Stomach (tissue), 8 donors: ENCODE measurements at regions not wholly inside any gene's neighbourhood (a gene's known extent, or its start where the extent isn't known, plus 50 kb on each side); places are given as distances from the start of the nearest gene placed in this dataset.

Experiments
- DNase-seq, 2 donors: peaks; one replicate each; pipeline versions ENCODE4 v3.0.0 to v3.0.0-alpha.2; 2013 to 2019
- H3K27ac ChIP-seq, 5 donors: fragments of 200-600 bp in 4 of 5; sonication (generic) in 4 of 5; one replicate each; pipeline ENCODE4 v1.5.1; 2013 to 2019; ENCODE audit warnings: mild to moderate bottlenecking in 1 of 5, moderate library complexity in 1 of 5
- H3K27me3 ChIP-seq, 3 donors: fragments of 200-600 bp; sonication (generic); one replicate each; pipeline ENCODE4 v1.5.1; 2017 to 2019; ENCODE audit warnings: mixed run types in 1 of 3
- H3K36me3 ChIP-seq, 4 donors: fragments of 200-600 bp; sonication (generic); 1 replicate in 3 of 4; 2 replicates in 1 of 4; pipeline ENCODE4 v1.5.1; 2016 to 2019
- H3K4me1 ChIP-seq, 4 donors: fragments of 200-600 bp; sonication (generic); one replicate each; pipeline ENCODE4 v1.5.1; 2016 to 2019
- H3K4me3 ChIP-seq, 4 donors: fragments of 200-600 bp; sonication (generic) in 3 of 4; one replicate each; pipeline ENCODE4 v1.5.1; 2016 to 2019; ENCODE audit warnings: mild to moderate bottlenecking in 1 of 4
- H3K9me3 ChIP-seq, 4 donors: fragments of 200-600 bp; sonication (generic); one replicate each; pipeline ENCODE4 v1.5.1; 2016 to 2019
- EP300 ChIP-seq: sonication (generic); formaldehyde crosslinking; IDR thresholded peaks from one replicate; pipeline ENCODE4 v1.6.1; 2017; ENCODE audit warnings: antibody characterized with exemption
- POLR2A ChIP-seq, 4 donors: fragments of 450-650 bp; IDR thresholded peaks; one replicate each; pipeline ENCODE4 v1.6.1; 2016; ENCODE audit warnings: antibody characterized with exemption in 4 of 4, control low read depth in 2 of 4, mild to moderate bottlenecking in 1 of 4, moderate library complexity in 1 of 4
- POLR2AphosphoS5 ChIP-seq, 3 donors: sonication (generic); formaldehyde crosslinking; IDR thresholded peaks; one replicate each; pipeline ENCODE4 v1.6.1; 2016; ENCODE audit warnings: antibody characterized with exemption in 3 of 3
- WGBS, 5 donors: extraction: QIAGEN DNeasy Blood & Tissue Kit in 3 of 5; methylation state at CpG; one replicate each; pipeline versions ENCODE4 v1.1.5 to v1.1.7; 2013 to 2018; 5-methylcytosine and 5-hydroxymethylcytosine counted together
- intact Hi-C: fragments of 100-400 bp; cut with DNase I; formaldehyde crosslinking; loops from one replicate; pipeline ENCODE4 v1.15.1; 2023; ENCODE audit warnings: low total_unique reads
- TF ChIP-seq, protein P1 (sequence below), 7 experiments: fragments of 450-650 bp in 4 of 7; fragments of 200-600 bp in 3 of 7; sonication (generic) in 3 of 7; IDR thresholded peaks; one replicate each; pipeline ENCODE4 v1.5.1; 2016 to 2019; ENCODE audit warnings: antibody characterized with exemption in 7 of 7, control low read depth in 2 of 7, mild to moderate bottlenecking in 1 of 7
- donor health status: healthy with polysubstance abuse.
- donor health status: Bipolar disorder and iron deficiency.
- donor health status: healthy.

DNA sequence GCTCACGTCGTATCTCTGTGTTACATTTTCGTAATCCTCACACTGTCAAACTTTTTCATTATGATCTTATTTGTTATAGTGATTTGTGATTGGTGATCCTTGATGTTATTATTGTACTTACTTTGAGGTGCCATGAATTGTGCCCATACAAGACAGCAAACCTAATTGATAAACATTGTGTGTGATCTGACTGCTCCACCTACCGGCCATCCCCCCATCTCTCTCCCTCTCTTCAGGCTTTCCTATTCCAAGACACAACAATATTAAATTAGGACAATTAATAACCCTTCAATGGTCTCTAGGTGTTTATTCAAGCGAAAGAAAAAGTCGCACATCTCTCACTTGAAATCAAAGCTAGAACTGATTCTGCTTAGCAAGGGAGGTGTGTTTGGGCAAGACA, 349.3 kb downstream of the RBM26 start:
- H3K4me1 ChIP-seq = no peaks in the 10 kb centered on the region
- H3K27me3 ChIP-seq = no peaks in the 10 kb centered on the region
- H3K9me3 ChIP-seq = no peaks in the 10 kb centered on the region
- WGBS, 5 donors = 67 to 78% (median 68%) methylated on average over 6 of the region's 6 CpGs
- H3K4me3 ChIP-seq = no peak overlapping the region
- H3K36me3 ChIP-seq = no peaks in the 10 kb centered on the region
- TF ChIP-seq POLR2A (IDR thresholded peaks at IDR 0.05) (no peak), POLR2AphosphoS5 (IDR thresholded peaks at IDR 0.05) (no peak), EP300 (no peak)
- TF ChIP-seq, protein P1, sequence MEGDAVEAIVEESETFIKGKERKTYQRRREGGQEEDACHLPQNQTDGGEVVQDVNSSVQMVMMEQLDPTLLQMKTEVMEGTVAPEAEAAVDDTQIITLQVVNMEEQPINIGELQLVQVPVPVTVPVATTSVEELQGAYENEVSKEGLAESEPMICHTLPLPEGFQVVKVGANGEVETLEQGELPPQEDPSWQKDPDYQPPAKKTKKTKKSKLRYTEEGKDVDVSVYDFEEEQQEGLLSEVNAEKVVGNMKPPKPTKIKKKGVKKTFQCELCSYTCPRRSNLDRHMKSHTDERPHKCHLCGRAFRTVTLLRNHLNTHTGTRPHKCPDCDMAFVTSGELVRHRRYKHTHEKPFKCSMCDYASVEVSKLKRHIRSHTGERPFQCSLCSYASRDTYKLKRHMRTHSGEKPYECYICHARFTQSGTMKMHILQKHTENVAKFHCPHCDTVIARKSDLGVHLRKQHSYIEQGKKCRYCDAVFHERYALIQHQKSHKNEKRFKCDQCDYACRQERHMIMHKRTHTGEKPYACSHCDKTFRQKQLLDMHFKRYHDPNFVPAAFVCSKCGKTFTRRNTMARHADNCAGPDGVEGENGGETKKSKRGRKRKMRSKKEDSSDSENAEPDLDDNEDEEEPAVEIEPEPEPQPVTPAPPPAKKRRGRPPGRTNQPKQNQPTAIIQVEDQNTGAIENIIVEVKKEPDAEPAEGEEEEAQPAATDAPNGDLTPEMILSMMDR (IDR thresholded peaks at IDR 0.05) = no peak
- no peak for DNase-seq
- H3K27ac ChIP-seq = no peak overlapping the region
- intact Hi-C loops = no loop called here

- WGBS, 5 donors = 59 to 70% (median 67%) methylated on average over 1 of the region's 1 CpG
- intact Hi-C loops = no loop called here
Measured at GRCh38 chr13:79051472-79051871, 354.6 kb downstream of the RBM26 start.

DNA sequence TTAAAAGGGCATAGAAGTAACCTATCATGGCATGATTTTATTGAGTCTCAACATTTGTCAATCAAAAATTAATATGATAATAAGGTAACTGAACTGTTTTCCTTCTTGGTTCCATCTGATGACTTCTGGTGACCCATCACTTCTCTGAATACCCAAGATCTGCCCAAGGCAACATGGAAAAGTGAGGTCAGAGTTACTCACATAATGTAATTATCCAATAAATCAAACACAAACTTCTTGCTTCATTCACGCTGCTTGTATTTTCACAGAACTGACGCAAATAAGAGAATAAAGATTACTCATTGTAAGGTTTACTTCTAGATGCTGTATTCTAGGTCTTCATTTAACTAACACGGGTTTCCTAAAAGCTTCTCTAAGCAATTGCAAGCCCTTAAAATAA, 361.6 kb downstream of the RBM26 start:
- Histone ChIP-seq H3K27ac (no peak overlapping the region), H3K4me3 (no peak overlapping the region), H3K36me3 (no peaks in the 10 kb centered on the region), H3K4me1 (no peaks in the 10 kb centered on the region), H3K27me3 (no peaks in the 10 kb centered on the region), H3K9me3 (no peaks in the 10 kb centered on the region)
- intact Hi-C loops = no loop called here
- DNase-seq = no peak
- 66 to 87% (median 75%) methylated on average over 3 of the region's 3 CpGs for WGBS, 5 donors
- TF ChIP-seq POLR2A (IDR thresholded peaks at IDR 0.05) = no peak
- TF ChIP-seq, protein P1 (IDR thresholded peaks at IDR 0.05) = no peak
- TF ChIP-seq EP300 = no peak

More at GRCh38 chr13:79051472-79051871, 354.6 kb downstream of the RBM26 start:
- H3K27me3 ChIP-seq = no peaks in the 10 kb centered on the region
- no peaks in the 10 kb centered on the region for H3K9me3 ChIP-seq
- no peak for DNase-seq
- no peak overlapping the region for H3K27ac ChIP-seq
- no peaks in the 10 kb centered on the region for H3K36me3 ChIP-seq
- H3K4me3 ChIP-seq = no peak overlapping the region
- TF ChIP-seq EP300 (no peak), POLR2A (IDR thresholded peaks at IDR 0.05) (no peak)
- TF ChIP-seq, protein P1 (IDR thresholded peaks at IDR 0.05) = no peak
- no peaks in the 10 kb centered on the region for H3K4me1 ChIP-seq

DNA sequence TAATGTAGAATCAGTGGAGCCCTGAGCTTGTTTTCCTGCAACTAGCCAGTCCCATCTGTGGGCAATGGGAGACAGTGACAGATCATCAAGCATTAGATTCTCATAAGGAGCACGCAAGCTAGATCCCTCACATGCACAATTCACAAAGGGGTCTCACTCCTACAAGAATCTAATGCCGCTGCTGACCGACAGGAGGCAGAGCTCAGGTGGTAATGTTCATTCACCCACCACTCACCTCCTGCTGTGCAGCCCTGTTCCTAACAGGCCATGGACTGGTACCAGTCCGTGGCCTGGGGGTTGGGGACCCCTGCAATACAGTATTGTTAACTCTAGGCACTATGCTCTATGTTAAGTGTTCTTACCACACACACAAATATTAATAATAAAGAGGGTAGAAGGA, 362.8 kb downstream of the RBM26 start:
- intact Hi-C loops = no loop called here
- Histone ChIP-seq H3K27ac (no peak overlapping the region), H3K27me3 (no peaks in the 10 kb centered on the region), H3K36me3 (no peaks in the 10 kb centered on the region), H3K9me3 (no peaks in the 10 kb centered on the region), H3K4me3 (no peak overlapping the region), H3K4me1 (no peaks in the 10 kb centered on the region)
- TF ChIP-seq, protein P1 (IDR thresholded peaks at IDR 0.05) = no peak
- no peak for TF ChIP-seq POLR2A (IDR thresholded peaks at IDR 0.05)
- TF ChIP-seq EP300 = no peak
- no peak for TF ChIP-seq POLR2AphosphoS5 (IDR thresholded peaks at IDR 0.05)
- 71 to 87% (median 75%) methylated on average over 3 to 4 of the region's 4 CpGs for WGBS, 5 donors
- no peak for DNase-seq
